HG03565 (cell line): ENCODE measurements at regions not wholly inside any gene's neighbourhood (a gene's known extent, or its start where the extent isn't known, plus 50 kb on each side); places are given as distances from the start of the nearest gene placed in this dataset.

Experiments
- ATAC-seq: cut with Tn5 transposase; IDR thresholded peaks from one replicate; pipeline ENCODE4 v1.9.1; 2021; ENCODE audit warnings: mild to moderate bottlenecking, moderate library complexity; ENCODE audit not compliant: unreplicated experiment

DNA sequence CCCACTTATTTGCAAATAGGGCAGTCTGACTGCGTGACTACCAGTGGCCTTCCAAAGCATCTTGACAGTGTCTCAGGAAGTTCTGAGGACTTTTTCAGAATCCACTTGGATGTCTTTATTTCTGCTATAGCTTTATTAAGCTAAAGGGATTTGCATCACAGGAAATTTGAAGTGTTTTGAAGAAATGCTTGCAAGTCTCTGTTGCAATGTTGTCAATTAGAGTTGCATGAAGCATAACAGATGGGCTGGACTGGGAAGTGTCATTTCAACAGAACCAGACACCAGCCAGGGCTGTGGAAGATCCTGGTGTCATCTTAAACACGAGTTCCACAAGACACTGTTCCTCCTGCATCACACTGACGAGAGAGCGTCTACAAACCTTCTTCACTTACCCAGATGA is 224.5 kb downstream of the EN1 start:
- ATAC-seq, result no peak

- no peak for ATAC-seq
These were observed 225.3 kb downstream of the EN1 start for GRCh38 chr2:118622108-118622507.

DNA sequence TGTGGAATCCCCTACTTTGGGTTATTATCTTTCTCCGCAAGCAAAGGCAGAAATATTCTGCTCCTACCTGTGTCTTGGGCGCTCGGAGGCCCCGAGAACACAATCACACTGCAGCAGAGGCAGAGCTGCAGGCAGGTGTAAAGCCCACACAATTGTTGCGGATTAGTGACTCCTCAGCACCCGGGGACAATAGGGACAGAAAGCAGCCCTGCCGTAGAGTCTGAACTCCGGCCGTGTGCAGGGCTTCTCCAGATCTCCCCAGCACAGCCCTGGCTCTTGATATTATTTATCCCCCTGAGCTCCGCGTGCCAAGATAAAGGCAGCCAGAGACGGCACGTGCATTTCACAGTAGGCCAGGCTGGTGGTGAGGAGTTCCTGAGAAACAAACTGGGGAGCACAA is 229.2 kb downstream of the EN1 start:
- ATAC-seq, result no peak

GRCh38 chr2:118616432-118616831 is 231.0 kb downstream of the EN1 start:
- no peak for ATAC-seq

- no peak for ATAC-seq
These were observed 232.6 kb downstream of the EN1 start for GRCh38 chr2:118614841-118615271.

- no peak for ATAC-seq
These were observed 233.7 kb downstream of the EN1 start for GRCh38 chr2:118613737-118614136.

DNA sequence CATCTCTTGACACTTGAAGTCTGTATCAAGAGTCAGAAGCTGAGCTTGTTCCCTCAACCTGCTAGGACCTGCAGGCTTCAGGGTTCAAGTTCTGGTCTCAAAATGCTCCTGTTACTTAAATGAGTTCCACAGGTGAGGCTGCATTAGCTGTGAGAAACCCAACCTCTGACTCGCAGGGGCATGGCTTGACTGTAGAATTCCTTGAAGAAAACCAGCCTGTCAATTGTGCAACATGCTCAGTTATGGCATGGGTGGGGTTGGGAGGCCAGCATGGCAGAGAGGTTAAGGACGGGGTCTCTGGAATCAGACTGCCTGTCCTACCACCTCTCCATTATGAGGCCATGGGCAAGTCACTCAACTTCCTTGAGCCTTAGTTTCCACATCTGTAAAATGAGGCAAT is 235.8 kb downstream of the EN1 start:
- no peak for ATAC-seq

DNA sequence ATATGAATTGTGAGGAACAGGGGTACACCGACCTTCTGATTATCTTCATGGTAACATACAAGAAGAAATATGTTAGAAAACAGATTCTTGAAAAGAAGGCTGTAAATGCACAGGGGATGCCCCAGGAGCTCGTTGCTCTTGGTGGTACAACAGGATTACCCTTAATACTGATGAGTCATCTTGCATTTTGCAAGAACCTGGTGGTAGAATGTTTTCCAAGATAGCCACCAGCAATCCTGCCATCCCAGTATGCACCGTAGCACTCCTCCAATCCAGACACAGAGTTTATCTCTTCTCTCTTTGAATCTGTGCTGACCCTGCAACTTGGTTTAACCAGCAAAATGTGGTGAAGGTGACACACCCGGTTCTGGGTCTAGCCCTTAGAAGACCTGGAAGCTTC is 238.3 kb downstream of the EN1 start:
- ATAC-seq, result no peak

DNA sequence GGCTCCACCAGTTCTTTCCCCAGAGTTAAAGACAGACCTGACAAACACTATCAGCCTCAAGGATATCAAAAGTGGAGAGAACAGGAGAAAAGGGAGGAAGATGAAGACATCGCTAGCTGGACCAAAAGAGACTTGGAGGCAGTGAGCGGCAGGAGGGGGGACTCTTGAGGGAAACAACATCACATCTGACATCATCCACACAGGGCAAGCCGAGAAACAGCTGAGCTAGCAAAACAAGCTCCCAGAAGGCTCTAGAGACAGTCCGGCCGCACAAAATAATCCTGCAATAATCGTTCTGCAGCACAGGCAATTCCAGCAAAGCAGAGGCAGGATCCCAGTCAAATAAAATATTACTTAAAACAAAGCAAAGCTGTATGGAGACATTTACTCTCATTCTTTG is 239.8 kb downstream of the EN1 start:
- ATAC-seq, result no peak

DNA sequence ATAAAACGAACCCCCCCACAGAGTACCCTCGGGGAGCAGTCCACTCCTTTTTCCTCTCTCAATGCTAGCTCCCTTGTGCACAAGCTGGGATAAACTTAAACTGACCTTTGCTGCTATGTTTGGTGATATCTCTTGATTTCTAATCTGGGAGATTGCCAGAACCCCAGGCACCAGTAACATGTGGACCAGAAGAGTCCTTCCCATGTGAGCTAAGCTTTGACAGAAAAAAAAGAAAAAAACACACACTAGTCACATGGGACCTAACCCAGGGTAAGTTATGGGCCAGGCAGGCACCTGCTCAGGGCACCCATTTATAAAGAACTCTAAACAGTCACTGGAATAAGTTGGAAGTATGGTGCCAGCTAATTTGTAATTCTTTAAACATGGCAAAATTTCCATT is 242.6 kb downstream of the EN1 start:
- ATAC-seq, result no peak

DNA sequence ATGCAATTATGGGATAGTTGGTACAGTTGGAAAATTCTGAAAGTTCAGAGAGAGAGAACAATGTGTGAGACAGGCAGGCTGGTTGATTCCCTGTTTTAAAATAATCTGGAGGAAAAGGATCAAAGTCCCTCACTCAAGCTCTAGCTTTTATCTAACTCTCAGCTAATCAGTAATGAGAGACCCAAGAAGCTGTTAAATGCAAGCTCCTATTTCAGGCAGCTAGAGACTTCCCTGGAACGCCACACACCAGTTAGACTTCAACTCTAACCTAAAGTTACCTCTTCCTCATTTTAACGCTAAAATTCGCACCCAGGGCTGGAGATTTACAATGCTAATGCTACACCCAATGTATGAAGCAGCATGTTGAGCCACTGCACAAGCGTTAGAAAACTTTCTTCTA is 243.1 kb downstream of the EN1 start:
- no peak for ATAC-seq

DNA sequence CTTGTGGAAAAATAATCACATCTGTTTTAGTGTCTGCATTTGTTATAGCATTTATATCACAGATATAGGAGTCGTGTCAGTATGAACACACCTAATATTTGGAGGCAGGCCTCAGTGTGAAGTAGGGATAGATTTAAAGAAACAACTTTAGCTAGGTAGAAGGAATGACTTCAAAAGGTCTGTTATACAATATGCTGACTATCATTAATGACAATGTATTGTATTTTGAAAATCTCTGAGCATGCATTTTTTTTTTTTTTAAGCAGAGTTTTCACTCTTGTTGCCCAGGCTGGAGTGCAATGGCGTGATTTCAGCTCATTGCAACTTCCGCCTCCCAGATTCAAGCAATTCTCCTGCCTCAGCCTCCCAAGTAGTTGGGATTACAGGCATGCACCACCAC is 248.3 kb downstream of the EN1 start:
- no peak for ATAC-seq

- ATAC-seq, result no peak
These were observed 250.8 kb downstream of the EN1 start for GRCh38 chr2:118596620-118597019.

DNA sequence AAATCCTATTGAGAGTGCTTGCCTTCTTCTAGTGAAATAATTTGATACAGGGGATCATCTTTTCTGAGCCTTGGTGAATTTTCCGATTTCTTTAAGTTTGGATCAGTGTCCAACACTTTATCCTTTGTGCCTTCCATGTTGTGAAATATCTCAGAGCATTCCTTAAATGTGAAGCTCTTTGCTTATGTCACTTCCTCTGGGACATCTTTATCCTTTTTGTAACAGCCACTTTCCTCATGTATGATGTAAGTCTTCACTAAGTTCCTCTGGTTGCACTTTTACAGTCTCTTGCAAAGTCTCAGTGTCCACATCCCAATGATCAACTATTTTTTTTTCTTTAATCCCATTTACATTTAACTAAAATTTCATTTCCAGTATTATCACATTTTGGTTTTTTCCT is 254.2 kb downstream of the EN1 start:
- no peak for ATAC-seq

DNA sequence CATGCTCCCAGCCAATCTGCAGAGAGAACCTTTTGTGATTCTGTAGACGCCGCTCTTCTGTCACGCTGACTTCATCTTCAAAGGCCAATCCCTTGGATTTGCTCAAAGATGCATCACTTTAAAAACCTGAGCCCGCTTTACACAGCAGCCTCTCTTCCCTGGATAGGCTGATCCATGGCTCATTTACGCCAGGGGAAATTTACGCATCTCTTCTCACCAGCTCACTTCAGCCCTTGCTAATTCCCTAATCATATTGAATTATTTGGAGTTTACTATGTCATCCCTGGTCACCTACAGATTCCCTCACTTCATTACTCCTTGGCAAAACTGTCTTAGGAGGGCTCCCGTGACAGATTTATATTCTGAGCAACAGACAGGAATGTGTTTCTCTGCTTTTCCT is 256.2 kb downstream of the EN1 start:
- no peak for ATAC-seq

DNA sequence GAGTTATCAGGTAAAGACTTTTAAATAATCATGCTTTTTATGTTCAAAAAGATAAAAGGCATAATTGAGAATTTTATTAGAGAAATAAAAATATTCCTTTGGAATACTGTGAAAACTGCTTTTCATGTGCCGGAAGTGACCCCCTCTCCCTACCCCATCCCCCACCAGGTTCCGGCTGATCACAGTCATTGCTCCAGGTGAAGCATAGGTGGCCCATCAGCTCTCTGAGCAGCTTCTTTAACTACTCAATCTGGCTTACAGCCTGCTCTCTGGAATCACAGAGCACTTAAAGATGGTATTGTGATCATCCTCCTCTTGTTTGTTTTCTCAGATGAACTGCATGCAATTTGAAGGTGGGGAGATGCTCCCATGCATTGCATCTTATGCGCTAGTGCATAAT is 257.7 kb downstream of the EN1 start:
- no peak for ATAC-seq

GRCh38 chr2:118588850-118589249 is 258.6 kb downstream of the EN1 start:
- no peak for ATAC-seq

DNA sequence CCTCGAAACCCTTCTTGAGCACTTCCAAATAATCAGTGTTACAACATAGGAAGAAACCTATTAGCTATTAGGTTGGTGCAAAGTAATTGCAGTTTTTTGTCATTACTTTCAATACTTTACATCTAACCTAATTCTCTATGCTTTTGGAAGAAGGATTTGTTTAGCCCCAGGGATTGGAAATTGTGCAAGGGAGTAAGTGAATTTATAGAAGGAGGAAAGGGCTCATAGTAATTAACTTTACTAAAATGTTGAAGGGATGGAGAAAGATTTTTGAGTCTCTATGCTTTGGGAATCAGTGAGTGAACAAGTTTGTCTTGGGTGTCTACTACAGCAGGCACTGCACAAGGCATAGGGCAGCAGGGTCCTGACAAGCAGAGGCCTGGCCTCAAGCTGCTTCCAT is 261.1 kb downstream of the EN1 start:
- ATAC-seq, result no peak

GRCh38 chr2:118584877-118585276 is 262.6 kb downstream of the EN1 start:
- ATAC-seq, result no peak

GRCh38 chr2:118584062-118584749 is 263.2 kb downstream of the EN1 start:
- ATAC-seq, result no peak

GRCh38 chr2:118582058-118582457 is 265.4 kb downstream of the EN1 start:
- no peak for ATAC-seq

DNA sequence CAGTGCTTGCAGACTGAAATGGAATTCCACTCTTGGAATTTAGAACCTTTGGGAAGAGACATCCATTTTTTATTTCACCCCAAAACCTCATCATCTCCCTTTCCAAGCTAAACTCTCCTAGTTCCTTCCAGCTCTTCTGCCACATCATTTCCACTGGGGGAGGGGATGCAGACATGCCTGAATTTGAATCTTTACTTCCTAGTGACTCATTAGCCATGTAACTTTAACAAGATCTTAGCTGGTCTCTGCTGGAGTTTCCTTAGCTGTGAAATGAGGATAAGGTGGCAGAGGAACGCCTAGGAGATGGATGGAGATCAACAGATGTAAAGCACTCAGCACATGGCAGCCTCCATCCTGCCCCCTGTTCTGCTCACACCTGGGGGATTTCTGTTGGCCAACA is 266.8 kb downstream of the EN1 start:
- ATAC-seq, result no peak

GRCh38 chr2:118580107-118580506 is 267.3 kb downstream of the EN1 start:
- no peak for ATAC-seq
